Mesothelial cell of epicardium (in vitro differentiated cells): ENCODE measurements at regions not wholly inside any gene's neighbourhood (a gene's known extent, or its start where the extent isn't known, plus 50 kb on each side); places are given as distances from the start of the nearest gene placed in this dataset.

ENCODE experiments used
- DNase-seq, 2 experiments: peaks; one replicate each; pipeline ENCODE4 v3.0.0; 2021; ENCODE audit warnings: low spot score in 2 of 2; ENCODE audit not compliant: unreplicated experiment in 2 of 2
- H3K27ac Mint-ChIP-seq: 2 replicates; pipeline ENCODE4 v1.8.0; 2021; ENCODE audit warnings: mixed read lengths
- H3K27me3 Mint-ChIP-seq: 2 replicates; pipeline ENCODE4 v1.8.0; 2021; ENCODE audit warnings: low read depth, mixed read lengths
- H3K36me3 Mint-ChIP-seq: 2 replicates; pipeline ENCODE4 v1.8.0; 2021; ENCODE audit warnings: mixed read lengths
- H3K4me1 Mint-ChIP-seq: 2 replicates; pipeline ENCODE4 v1.8.0; 2021; ENCODE audit warnings: mixed read lengths
- H3K4me3 Mint-ChIP-seq: 2 replicates; pipeline ENCODE4 v1.8.0; 2021; ENCODE audit warnings: mild to moderate bottlenecking, moderate library complexity, mixed read lengths
- H3K9me3 Mint-ChIP-seq: 2 replicates; pipeline ENCODE4 v1.8.0; 2021; ENCODE audit warnings: mixed read lengths
- CTCF ChIP-seq: fragments of 200-600 bp; sonication (generic); IDR thresholded peaks from one replicate; pipeline ENCODE4 v1.5.0; 2021; ENCODE audit warnings: antibody characterized with exemption; ENCODE audit not compliant: unreplicated experiment

DNA sequence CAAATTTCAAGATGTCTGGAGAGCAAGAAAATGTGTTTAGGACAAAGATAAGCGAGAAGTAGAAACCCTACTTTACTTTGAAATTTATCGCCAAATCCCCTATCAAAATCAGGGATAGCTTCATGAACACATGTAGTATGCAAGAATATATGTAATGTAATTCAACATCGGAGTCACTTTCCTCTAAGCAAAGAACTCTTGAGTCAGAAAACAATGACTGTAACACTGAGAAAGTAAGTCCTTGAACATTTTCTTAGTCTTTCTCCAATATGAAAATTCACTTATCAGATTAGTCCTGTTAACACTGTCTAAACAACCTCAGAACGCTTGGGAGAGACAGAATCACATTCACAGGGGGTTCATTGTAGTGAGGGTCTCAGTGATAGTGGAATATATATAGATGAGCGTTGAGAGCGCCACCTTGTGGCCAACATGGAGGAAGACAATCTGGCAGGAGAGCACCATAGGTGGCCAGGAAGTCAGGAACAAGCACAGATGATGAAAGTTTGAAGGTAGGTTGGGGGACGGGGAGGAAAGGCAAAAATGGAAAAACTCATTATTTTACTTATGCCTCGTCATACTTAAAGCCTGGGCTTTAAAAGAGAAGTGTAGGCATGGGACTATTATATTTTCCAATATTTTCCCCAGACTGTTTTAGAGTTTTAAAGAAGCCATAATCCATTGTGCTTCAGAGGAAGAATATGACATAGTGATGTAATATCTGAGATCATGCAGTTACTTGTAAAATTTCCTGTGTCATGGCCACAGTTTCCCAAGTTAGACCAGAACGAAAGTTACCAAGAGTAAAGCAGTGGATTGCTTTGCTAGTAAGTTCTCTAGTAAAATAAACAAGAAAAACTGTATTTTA, 115.5 kb upstream of the GNAI1 start:
- Mint-ChIP-seq H3K36me3 (peaks cover 26% of the 10 kb centered on the region), H3K27ac (no peak overlapping the region), H3K4me1 (peaks cover 4% of the 10 kb centered on the region), H3K4me3 (no peak overlapping the region), H3K9me3 (peaks cover 32% of the 10 kb centered on the region), H3K27me3 (no peaks in the 10 kb centered on the region)
- TF ChIP-seq CTCF, result peak; percentile 94
- DNase-seq, result peak; percentile 38 to 67

- TF ChIP-seq CTCF, result no peak
- no peak overlapping the region for H3K4me3 Mint-ChIP-seq
- H3K4me1 Mint-ChIP-seq, result peaks cover 4% of the 10 kb centered on the region
- H3K27me3 Mint-ChIP-seq, result no peaks in the 10 kb centered on the region
- no peak overlapping the region for H3K27ac Mint-ChIP-seq
- no peak for DNase-seq
- peaks cover 17% of the 10 kb centered on the region for H3K36me3 Mint-ChIP-seq
- H3K9me3 Mint-ChIP-seq, result peaks cover 28% of the 10 kb centered on the region
Measured at GRCh38 chr7:80017101-80017698, 117.4 kb upstream of the GNAI1 start.

DNA sequence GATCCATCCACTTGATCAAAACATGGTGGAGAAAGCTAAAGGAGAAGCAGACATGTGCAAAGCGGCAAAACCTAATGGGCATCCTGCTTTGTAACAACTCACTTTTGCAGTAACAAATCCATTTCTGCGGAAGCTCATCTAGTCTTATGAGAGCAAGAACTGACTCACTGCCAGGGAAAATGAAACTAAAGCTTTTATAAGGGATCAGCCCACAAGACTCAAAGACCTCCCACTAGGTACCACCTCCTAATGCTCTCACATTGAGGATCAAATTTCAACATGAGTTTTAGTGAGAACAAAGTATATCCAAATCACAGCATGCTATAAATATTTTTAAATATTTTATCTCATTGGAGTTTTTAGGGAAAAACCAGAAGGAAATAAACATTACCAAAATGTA, 120.1 kb upstream of the GNAI1 start:
- Mint-ChIP-seq H3K9me3 (peaks cover 31% of the 10 kb centered on the region), H3K4me3 (no peak overlapping the region), H3K27ac (no peak overlapping the region), H3K4me1 (peaks cover 4% of the 10 kb centered on the region), H3K36me3 (peaks cover 10% of the 10 kb centered on the region), H3K27me3 (no peaks in the 10 kb centered on the region)
- TF ChIP-seq CTCF, result no peak
- no peak for DNase-seq

- Mint-ChIP-seq H3K36me3 (peaks cover 2% of the 10 kb centered on the region), H3K4me3 (no peak overlapping the region), H3K27ac (no peak overlapping the region), H3K9me3 (peaks cover 16% of the 10 kb centered on the region), H3K4me1 (peaks cover 3% of the 10 kb centered on the region), H3K27me3 (no peaks in the 10 kb centered on the region)
- no peak for TF ChIP-seq CTCF
- no peak for DNase-seq
Measured at GRCh38 chr7:80008039-80008438, 126.6 kb upstream of the GNAI1 start.

DNA sequence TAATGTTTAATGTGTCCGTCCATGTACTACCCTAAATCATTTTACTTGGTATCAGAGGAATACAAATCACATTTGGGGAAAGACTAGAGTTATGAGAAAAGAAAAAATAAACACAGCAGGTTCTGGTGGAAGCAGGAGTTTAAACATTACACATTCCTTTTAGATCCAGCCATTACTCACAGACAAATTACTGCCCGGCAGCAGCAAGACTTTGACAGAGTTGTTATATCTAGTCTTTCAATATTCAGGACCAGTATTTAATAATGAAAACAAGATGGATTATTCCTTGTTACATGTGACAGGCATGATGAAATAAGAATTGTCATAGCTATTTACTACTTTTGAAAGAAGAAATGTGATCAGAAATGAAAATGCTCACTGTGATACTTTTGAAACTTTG, 131.8 kb upstream of the GNAI1 start:
- Mint-ChIP-seq H3K9me3 (no peaks in the 10 kb centered on the region), H3K36me3 (no peaks in the 10 kb centered on the region), H3K27me3 (no peaks in the 10 kb centered on the region), H3K4me3 (no peak overlapping the region), H3K4me1 (peaks cover 16% of the 10 kb centered on the region), H3K27ac (no peak overlapping the region)
- no peak for DNase-seq
- TF ChIP-seq CTCF, result no peak
